ENCODE measurements at regions not wholly inside any gene's neighbourhood (a gene's known extent, or its start where the extent isn't known, plus 50 kb on each side); places are given as distances from the start of the nearest gene placed in this dataset.
"Not testable (repeated sequence)": the region's sequence is repeated elsewhere in the genome, so short reads cannot be mapped to it uniquely, and the experiment has no call there.

DNA sequence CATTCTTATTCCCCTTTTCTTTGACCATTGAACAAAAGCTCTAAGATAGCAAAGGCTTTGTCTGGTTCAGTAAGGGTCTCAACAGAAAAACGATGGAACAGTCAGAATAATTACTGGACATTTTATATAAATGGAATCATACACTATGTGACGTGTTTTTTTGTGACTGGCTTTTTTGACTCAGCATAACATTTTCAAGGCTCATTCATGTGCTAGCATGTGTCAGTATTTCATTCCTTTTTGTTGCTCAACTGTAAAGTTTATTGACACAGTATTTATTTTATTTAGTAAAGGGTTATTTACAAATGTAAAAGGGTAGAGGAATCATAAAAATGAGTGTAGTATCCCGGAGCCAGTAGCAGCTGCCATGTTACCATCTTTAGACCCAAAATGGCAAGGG is 226.2 kb downstream of the CDRT15L2 start:
- H3K9ac ChIP-seq (ENCODE audit: low read length): no peak overlapping the region
- no peaks in the 10 kb centered on the region for H3K27me3 ChIP-seq (replicated peaks; ENCODE audit: control insufficient read depth, insufficient read depth, low read length)
- no peaks in the 10 kb centered on the region for H3K4me1 ChIP-seq (ENCODE audit: control insufficient read depth, insufficient read depth, low read length)
- H3K4me3 ChIP-seq (ENCODE audit: low read length): no peak overlapping the region
- no peak for DNase-seq (ENCODE audit: low read depth)
- no peaks in the 10 kb centered on the region for H3K36me3 ChIP-seq (ENCODE audit: control insufficient read depth, insufficient read depth, low read length, severe bottlenecking)
- H3K9me3 ChIP-seq (ENCODE audit: control insufficient read depth, low read length): no peaks in the 10 kb centered on the region

GRCh38 chr17:20807566-20807965 is 228.0 kb downstream of the CDRT15L2 start:
- not testable (repeated sequence) for H3K36me3 ChIP-seq (ENCODE audit: control insufficient read depth, insufficient read depth, low read length, severe bottlenecking); H3K9ac ChIP-seq (ENCODE audit: low read length); H3K27me3 ChIP-seq (replicated peaks; ENCODE audit: control insufficient read depth, insufficient read depth, low read length); H3K4me3 ChIP-seq (ENCODE audit: low read length); H3K4me1 ChIP-seq (ENCODE audit: control insufficient read depth, insufficient read depth, low read length); DNase-seq (ENCODE audit: low read depth); H3K9me3 ChIP-seq (ENCODE audit: control insufficient read depth, low read length)

GRCh38 chr17:20815410-20815809 is 227.4 kb downstream of the USP22 start:
- not testable (repeated sequence) for H3K4me1 ChIP-seq (ENCODE audit: control insufficient read depth, insufficient read depth, low read length); H3K36me3 ChIP-seq (ENCODE audit: control insufficient read depth, insufficient read depth, low read length, severe bottlenecking); H3K9ac ChIP-seq (ENCODE audit: low read length); DNase-seq (ENCODE audit: low read depth); H3K27me3 ChIP-seq (replicated peaks; ENCODE audit: control insufficient read depth, insufficient read depth, low read length); H3K4me3 ChIP-seq (ENCODE audit: low read length); H3K9me3 ChIP-seq (ENCODE audit: control insufficient read depth, low read length)

GRCh38 chr17:20823905-20824304 is 218.9 kb downstream of the USP22 start:
- no peaks in the 10 kb centered on the region for H3K36me3 ChIP-seq (ENCODE audit: control insufficient read depth, insufficient read depth, low read length, severe bottlenecking)
- H3K4me1 ChIP-seq (ENCODE audit: control insufficient read depth, insufficient read depth, low read length): no peaks in the 10 kb centered on the region
- H3K9me3 ChIP-seq (ENCODE audit: control insufficient read depth, low read length): peaks cover 6% of the 10 kb centered on the region
- H3K4me3 ChIP-seq (ENCODE audit: low read length): no peak overlapping the region
- no peak overlapping the region for H3K9ac ChIP-seq (ENCODE audit: low read length)
- DNase-seq (ENCODE audit: low read depth): no peak
- peaks cover 2% of the 10 kb centered on the region for H3K27me3 ChIP-seq (replicated peaks; ENCODE audit: control insufficient read depth, insufficient read depth, low read length)

- H3K36me3 ChIP-seq (ENCODE audit: control insufficient read depth, insufficient read depth, low read length, severe bottlenecking): no peaks in the 10 kb centered on the region
- H3K9me3 ChIP-seq (ENCODE audit: control insufficient read depth, low read length): peaks cover 6% of the 10 kb centered on the region
- peaks cover 2% of the 10 kb centered on the region for H3K27me3 ChIP-seq (replicated peaks; ENCODE audit: control insufficient read depth, insufficient read depth, low read length)
- no peak for DNase-seq (ENCODE audit: low read depth)
- no peak overlapping the region for H3K9ac ChIP-seq (ENCODE audit: low read length)
- no peaks in the 10 kb centered on the region for H3K4me1 ChIP-seq (ENCODE audit: control insufficient read depth, insufficient read depth, low read length)
- H3K4me3 ChIP-seq (ENCODE audit: low read length): no peak overlapping the region
Observed at GRCh38 chr17:20825539-20825938, 217.3 kb downstream of the USP22 start.

DNA sequence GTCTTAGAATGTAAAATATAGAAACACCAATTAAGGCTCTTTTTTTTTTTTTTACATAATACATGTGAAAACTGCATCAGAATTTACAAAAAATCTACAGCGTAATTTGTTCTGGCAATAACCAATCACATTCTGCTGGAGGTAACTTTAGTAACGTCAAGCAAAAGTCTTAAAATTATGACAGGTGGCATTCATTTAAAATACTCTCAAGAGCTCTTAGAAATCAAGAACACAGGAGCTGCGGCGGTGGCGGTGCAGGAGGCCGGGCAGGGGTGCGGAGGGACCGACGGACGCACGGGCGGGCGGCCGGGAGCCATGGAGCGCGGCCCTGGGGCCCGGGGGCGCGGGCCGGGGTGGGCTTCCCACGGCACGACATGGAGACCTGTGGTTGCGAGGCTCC is 202.4 kb downstream of the USP22 start:
- H3K4me1 ChIP-seq (ENCODE audit: control insufficient read depth, insufficient read depth, low read length); H3K9me3 ChIP-seq (ENCODE audit: control insufficient read depth, low read length); H3K4me3 ChIP-seq (ENCODE audit: low read length); DNase-seq (ENCODE audit: low read depth); H3K27me3 ChIP-seq (replicated peaks; ENCODE audit: control insufficient read depth, insufficient read depth, low read length); H3K36me3 ChIP-seq (ENCODE audit: control insufficient read depth, insufficient read depth, low read length, severe bottlenecking); H3K9ac ChIP-seq (ENCODE audit: low read length): not testable (repeated sequence)

DNA sequence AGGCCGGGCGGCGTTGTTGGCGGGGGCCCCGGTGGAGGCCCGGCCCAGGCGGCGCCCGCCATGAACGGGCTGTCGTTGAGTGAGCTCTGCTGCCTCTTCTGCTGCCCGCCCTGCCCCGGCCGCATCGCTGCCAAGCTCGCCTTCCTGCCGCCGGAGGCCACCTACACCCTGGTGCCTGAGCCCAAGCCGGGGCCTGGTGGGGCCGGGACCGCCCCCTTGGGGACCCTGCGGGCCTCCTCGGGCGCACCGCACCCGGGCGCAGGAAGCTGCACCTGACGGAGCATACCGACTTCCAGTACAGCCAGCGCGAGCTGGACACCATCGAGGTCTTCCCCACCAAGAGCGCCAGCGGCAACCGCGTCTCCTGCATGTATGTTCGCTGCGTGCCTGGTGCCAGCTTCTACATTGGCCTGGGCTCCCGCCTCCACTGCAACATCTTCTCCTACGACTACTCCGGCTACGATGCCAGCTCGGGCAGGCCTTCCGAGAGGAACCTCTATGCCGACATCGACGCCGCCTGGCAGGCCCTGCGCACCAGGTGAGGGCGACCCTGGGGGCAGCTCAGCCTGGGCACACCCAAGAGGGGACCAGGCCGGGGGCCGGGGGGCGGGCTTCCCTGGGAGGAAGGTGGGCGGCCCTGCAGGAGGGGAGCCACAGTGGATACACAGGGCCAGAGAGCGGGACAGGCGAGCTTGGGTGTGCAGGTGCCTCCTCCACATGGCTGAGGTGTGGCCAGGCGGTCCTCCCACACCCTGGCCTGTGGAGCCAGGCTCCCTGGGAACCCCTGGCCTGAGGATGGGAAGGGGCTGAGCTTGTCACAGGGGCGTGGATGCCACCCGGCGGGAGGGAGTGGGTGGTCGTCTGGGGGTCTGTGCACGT is 201.6 kb downstream of the USP22 start:
- H3K36me3 ChIP-seq (ENCODE audit: control insufficient read depth, insufficient read depth, low read length, severe bottlenecking); DNase-seq (ENCODE audit: low read depth); H3K27me3 ChIP-seq (replicated peaks; ENCODE audit: control insufficient read depth, insufficient read depth, low read length); H3K9ac ChIP-seq (ENCODE audit: low read length); H3K4me3 ChIP-seq (ENCODE audit: low read length); H3K9me3 ChIP-seq (ENCODE audit: control insufficient read depth, low read length); H3K4me1 ChIP-seq (ENCODE audit: control insufficient read depth, insufficient read depth, low read length): not testable (repeated sequence)

GRCh38 chr17:20842012-20842411 is 200.8 kb downstream of the USP22 start:
- not testable (repeated sequence) for H3K36me3 ChIP-seq (ENCODE audit: control insufficient read depth, insufficient read depth, low read length, severe bottlenecking); H3K4me3 ChIP-seq (ENCODE audit: low read length); H3K4me1 ChIP-seq (ENCODE audit: control insufficient read depth, insufficient read depth, low read length); H3K9ac ChIP-seq (ENCODE audit: low read length); H3K27me3 ChIP-seq (replicated peaks; ENCODE audit: control insufficient read depth, insufficient read depth, low read length); DNase-seq (ENCODE audit: low read depth); H3K9me3 ChIP-seq (ENCODE audit: control insufficient read depth, low read length)

GRCh38 chr17:20843261-20843660 is 199.6 kb downstream of the USP22 start:
- not testable (repeated sequence) for H3K4me1 ChIP-seq (ENCODE audit: control insufficient read depth, insufficient read depth, low read length); H3K27me3 ChIP-seq (replicated peaks; ENCODE audit: control insufficient read depth, insufficient read depth, low read length); H3K9me3 ChIP-seq (ENCODE audit: control insufficient read depth, low read length); H3K4me3 ChIP-seq (ENCODE audit: low read length); H3K36me3 ChIP-seq (ENCODE audit: control insufficient read depth, insufficient read depth, low read length, severe bottlenecking); DNase-seq (ENCODE audit: low read depth); H3K9ac ChIP-seq (ENCODE audit: low read length)

- not testable (repeated sequence) for DNase-seq (ENCODE audit: low read depth); H3K9ac ChIP-seq (ENCODE audit: low read length); H3K9me3 ChIP-seq (ENCODE audit: control insufficient read depth, low read length); H3K4me1 ChIP-seq (ENCODE audit: control insufficient read depth, insufficient read depth, low read length); H3K27me3 ChIP-seq (replicated peaks; ENCODE audit: control insufficient read depth, insufficient read depth, low read length); H3K4me3 ChIP-seq (ENCODE audit: low read length); H3K36me3 ChIP-seq (ENCODE audit: control insufficient read depth, insufficient read depth, low read length, severe bottlenecking)
Observed at GRCh38 chr17:20843799-20844553, 198.8 kb downstream of the USP22 start.

- not testable (repeated sequence) for H3K9me3 ChIP-seq (ENCODE audit: control insufficient read depth, low read length); H3K9ac ChIP-seq (ENCODE audit: low read length); H3K4me1 ChIP-seq (ENCODE audit: control insufficient read depth, insufficient read depth, low read length); H3K4me3 ChIP-seq (ENCODE audit: low read length); H3K36me3 ChIP-seq (ENCODE audit: control insufficient read depth, insufficient read depth, low read length, severe bottlenecking)
- peak; percentile 25 for DNase-seq (ENCODE audit: low read depth)
- peaks cover 20% of the 10 kb centered on the region for H3K27me3 ChIP-seq (replicated peaks; ENCODE audit: control insufficient read depth, insufficient read depth, low read length)
Observed at GRCh38 chr17:20848869-20849443, 193.9 kb downstream of the USP22 start.
